MM.1S (cell line): ENCODE measurements at regions not wholly inside any gene's neighbourhood (a gene's known extent, or its start where the extent isn't known, plus 50 kb on each side); places are given as distances from the start of the nearest gene placed in this dataset.

ENCODE experiments used
- DNase-seq: peaks from one replicate; pipeline ENCODE4 v3.0.0-alpha.2; 2015
- H2AFZ ChIP-seq: fragments of 300-600 bp; sonication (generic); 2 replicates; pipeline ENCODE4 v1.6.0; 2016; ENCODE audit warnings: antibody characterized with exemption, low read length
- H3F3A ChIP-seq: fragments of 300-600 bp; sonication (generic); 2 replicates; pipeline ENCODE4 v1.6.1; 2016; ENCODE audit warnings: mild to moderate bottlenecking, antibody characterized with exemption, low read length, moderate library complexity, mixed read lengths; ENCODE audit not compliant: insufficient read depth
- H3K27ac ChIP-seq: fragments of 300-600 bp; sonication (generic); 2 replicates; pipeline ENCODE4 v1.5.1; 2016; ENCODE audit warnings: mild to moderate bottlenecking, low read length
- H3K27me3 ChIP-seq: fragments of 300-600 bp; sonication (generic); replicated peaks from 2 replicates; pipeline ENCODE4 v1.6.0; 2016; ENCODE audit warnings: low read length; ENCODE audit not compliant: insufficient read depth
- H3K36me3 ChIP-seq: fragments of 300-600 bp; sonication (generic); replicated peaks from 2 replicates; pipeline ENCODE4 v1.6.1; 2016; ENCODE audit warnings: mild to moderate bottlenecking, low read length, mixed read lengths; ENCODE audit not compliant: insufficient read depth
- H3K4me1 ChIP-seq: fragments of 300-600 bp; sonication (generic); 2 replicates; pipeline ENCODE4 v1.6.1; 2016; ENCODE audit warnings: low read length, mixed read lengths
- H3K4me2 ChIP-seq: fragments of 300-600 bp; sonication (generic); 2 replicates; pipeline ENCODE4 v1.6.0; 2016; ENCODE audit warnings: low read depth, low read length
- H3K4me3 ChIP-seq: fragments of 300-600 bp; sonication (generic); 2 replicates; pipeline ENCODE4 v1.5.1; 2016; ENCODE audit warnings: low read length, mixed read lengths
- H3K79me2 ChIP-seq: fragments of 300-600 bp; sonication (generic); 2 replicates; pipeline ENCODE4 v1.6.1; 2016; ENCODE audit warnings: mixed run types, low read length, mixed read lengths
- H3K9ac ChIP-seq: fragments of 300-600 bp; sonication (generic); 2 replicates; pipeline ENCODE4 v1.6.1; 2016; ENCODE audit warnings: low read length, mixed read lengths
- H3K9me2 ChIP-seq: fragments of 300-600 bp; sonication (generic); replicated peaks from 2 replicates; pipeline ENCODE4 v1.6.1; 2016; ENCODE audit warnings: mild to moderate bottlenecking, low read length, mixed read lengths; ENCODE audit not compliant: insufficient read depth
- H3K9me3 ChIP-seq: fragments of 300-600 bp; sonication (generic); replicated peaks from 2 replicates; pipeline ENCODE4 v1.6.1; 2016; ENCODE audit warnings: mild to moderate bottlenecking, low read length, mixed read lengths; ENCODE audit not compliant: insufficient read depth
- H4K20me1 ChIP-seq: fragments of 300-600 bp; sonication (generic); 2 replicates; pipeline ENCODE4 v1.6.1; 2016; ENCODE audit warnings: mild to moderate bottlenecking, low read length, moderate library complexity, mixed read lengths; ENCODE audit not compliant: insufficient read depth
- CTCF ChIP-seq: fragments of 300-600 bp; sonication (generic); IDR thresholded peaks from 2 replicates; pipeline ENCODE4 v1.5.1; 2016; ENCODE audit warnings: antibody characterized with exemption, low read length, mixed read lengths
- EZH2 ChIP-seq: fragments of 300-600 bp; sonication (generic); optimal IDR thresholded peaks from 2 replicates; pipeline ENCODE3; 2017; ENCODE audit warnings: low read depth, mild to moderate bottlenecking, antibody characterized with exemption, low read length, mixed read lengths
- EZH2phosphoT487 ChIP-seq: fragments of 300-600 bp; sonication (generic); IDR thresholded peaks from 2 replicates; pipeline ENCODE4 v1.6.1; 2018; ENCODE audit warnings: antibody characterized with exemption, low read length

GRCh38 chr20:40305303-40305702 is 383.7 kb downstream of the MAFB start:
- no peak for DNase-seq
- Histone ChIP-seq H3K79me2 (no peaks in the 10 kb centered on the region), H3K27ac (no peak overlapping the region), H3K4me1 (no peaks in the 10 kb centered on the region), H4K20me1 (no peaks in the 10 kb centered on the region), H3K9ac (no peak overlapping the region), H3K27me3 (no peaks in the 10 kb centered on the region), H3K9me2 (no peaks in the 10 kb centered on the region), H3K4me3 (no peak overlapping the region), H3K4me2 (no peak overlapping the region), H3F3A (no peaks in the 10 kb centered on the region), H2AFZ (no peak overlapping the region), H3K9me3 (no peaks in the 10 kb centered on the region), H3K36me3 (no peaks in the 10 kb centered on the region)
- TF ChIP-seq CTCF = no peak
- TF ChIP-seq EZH2phosphoT487 = no peak
- no peak for TF ChIP-seq EZH2

GRCh38 chr20:40304119-40304613 is 384.9 kb downstream of the MAFB start:
- no peak overlapping the region for H3K27ac ChIP-seq
- H3K4me3 ChIP-seq = no peak overlapping the region
- no peak overlapping the region for H3K4me2 ChIP-seq
- H4K20me1 ChIP-seq = no peaks in the 10 kb centered on the region
- H2AFZ ChIP-seq = no peak overlapping the region
- H3K79me2 ChIP-seq = no peaks in the 10 kb centered on the region
- H3K9me3 ChIP-seq = no peaks in the 10 kb centered on the region
- no peak overlapping the region for H3K9ac ChIP-seq
- H3F3A ChIP-seq = no peaks in the 10 kb centered on the region
- no peaks in the 10 kb centered on the region for H3K4me1 ChIP-seq
- TF ChIP-seq EZH2phosphoT487 = no peak
- TF ChIP-seq CTCF = no peak
- TF ChIP-seq EZH2 = no peak
- no peaks in the 10 kb centered on the region for H3K9me2 ChIP-seq
- no peak for DNase-seq
- no peaks in the 10 kb centered on the region for H3K36me3 ChIP-seq
- H3K27me3 ChIP-seq = no peaks in the 10 kb centered on the region

GRCh38 chr20:40294747-40295146 is 394.3 kb downstream of the MAFB start:
- H2AFZ ChIP-seq = no peak overlapping the region

More at GRCh38 chr20:40294747-40295146, 394.3 kb downstream of the MAFB start:
- no peak for DNase-seq
- Histone ChIP-seq H3K4me1 (no peaks in the 10 kb centered on the region), H4K20me1 (no peaks in the 10 kb centered on the region), H3K27ac (no peak overlapping the region), H3K9ac (no peak overlapping the region), H3K4me3 (no peak overlapping the region), H3K9me2 (no peaks in the 10 kb centered on the region), H3K79me2 (no peaks in the 10 kb centered on the region), H3K27me3 (no peaks in the 10 kb centered on the region), H3K4me2 (no peak overlapping the region), H3F3A (no peaks in the 10 kb centered on the region), H3K9me3 (no peaks in the 10 kb centered on the region), H3K36me3 (no peaks in the 10 kb centered on the region)
- TF ChIP-seq EZH2phosphoT487 (no peak), EZH2 (no peak), CTCF (no peak)
